Stimulated activated CD8-positive, alpha-beta memory T cell treated with anti-CD3 and anti-CD28 coated beads, Interleukin-15, amount 100 ng/mL, for 1 hour (primary cell): ENCODE measurements at regions not wholly inside any gene's neighbourhood (a gene's known extent, or its start where the extent isn't known, plus 50 kb on each side); places are given as distances from the start of the nearest gene placed in this dataset.

ENCODE experiments used
- DNase-seq: peaks from one replicate; pipeline ENCODE4 v3.0.0-alpha.2; 2020; ENCODE audit warnings: low read depth

DNA sequence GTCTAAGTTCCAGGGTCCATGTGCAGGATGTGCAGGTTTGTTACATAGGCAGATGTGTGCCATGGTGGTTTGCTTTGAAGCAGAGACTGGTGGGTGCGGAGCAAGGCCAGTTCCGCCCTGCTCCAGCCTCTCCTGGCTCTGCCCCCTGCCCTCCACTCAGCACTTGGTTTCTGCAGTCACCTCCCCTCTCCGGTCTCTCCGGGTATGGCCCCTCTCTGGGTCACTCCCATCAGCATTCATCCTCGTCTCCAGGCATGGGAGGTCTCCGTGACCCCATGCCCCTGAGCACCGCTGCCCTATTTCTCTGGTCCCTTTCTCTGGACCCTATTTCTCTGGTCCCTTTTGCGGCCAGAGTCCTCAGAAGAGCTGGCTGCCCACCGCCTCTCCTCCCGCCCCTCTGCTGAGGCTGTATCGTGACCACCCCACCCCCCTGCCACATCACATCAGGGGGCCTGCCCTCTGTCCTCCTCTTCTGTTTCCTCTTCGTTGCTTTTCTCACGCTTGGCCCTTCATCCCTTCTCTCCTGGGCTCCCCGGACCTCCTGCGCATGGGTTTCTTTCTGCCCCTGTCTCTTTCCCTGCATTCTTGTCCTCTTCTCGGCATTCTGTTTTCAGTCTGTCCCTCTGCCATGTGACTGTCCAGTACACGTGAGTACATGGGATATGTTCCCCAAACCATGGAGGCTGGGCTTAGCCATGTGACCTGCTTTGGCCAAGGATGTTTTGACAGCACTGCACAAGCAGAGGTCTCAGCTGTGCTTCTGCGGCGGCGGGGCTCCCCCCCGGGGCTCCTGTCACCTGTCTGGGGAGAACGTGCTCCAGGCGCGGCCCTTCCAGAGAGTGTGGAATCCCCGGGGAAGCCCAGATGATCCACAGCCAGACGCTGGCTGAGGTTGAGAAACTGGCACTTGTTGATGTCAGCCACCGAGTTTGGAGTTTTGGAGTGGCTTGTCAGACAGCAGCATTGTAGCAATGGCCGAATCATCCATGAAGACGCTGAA is 54.4 kb upstream of the C1orf174 start:
- no peak for DNase-seq

DNA sequence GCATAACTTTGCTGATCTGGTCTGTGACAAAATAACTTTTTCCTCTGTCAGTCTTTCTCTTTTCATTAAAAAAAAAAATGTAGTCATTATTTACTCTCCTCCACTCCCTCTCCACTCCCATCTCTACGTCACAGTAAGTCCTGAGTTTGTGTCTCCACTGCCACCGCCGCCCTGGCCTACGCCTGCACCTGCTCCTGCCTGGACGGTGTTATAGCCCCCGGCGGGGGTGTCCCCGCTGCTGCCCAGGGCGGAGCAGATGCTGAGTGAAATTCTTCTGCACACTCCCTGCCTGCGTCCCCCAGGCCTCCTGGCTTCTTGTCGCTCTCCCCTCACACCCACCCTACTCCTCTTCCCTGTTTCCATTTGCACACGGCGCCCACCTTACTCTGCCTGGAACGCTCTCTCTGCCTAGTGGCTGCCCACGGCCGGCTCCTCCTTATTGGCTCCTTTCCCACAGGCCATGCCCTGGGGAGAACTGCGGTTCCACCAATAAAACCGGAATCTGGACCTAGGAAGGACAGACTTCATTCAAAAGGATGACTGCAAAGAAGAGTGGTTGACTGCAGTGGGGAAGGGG is 55.2 kb upstream of the C1orf174 start:
- DNase-seq, result no peak

DNA sequence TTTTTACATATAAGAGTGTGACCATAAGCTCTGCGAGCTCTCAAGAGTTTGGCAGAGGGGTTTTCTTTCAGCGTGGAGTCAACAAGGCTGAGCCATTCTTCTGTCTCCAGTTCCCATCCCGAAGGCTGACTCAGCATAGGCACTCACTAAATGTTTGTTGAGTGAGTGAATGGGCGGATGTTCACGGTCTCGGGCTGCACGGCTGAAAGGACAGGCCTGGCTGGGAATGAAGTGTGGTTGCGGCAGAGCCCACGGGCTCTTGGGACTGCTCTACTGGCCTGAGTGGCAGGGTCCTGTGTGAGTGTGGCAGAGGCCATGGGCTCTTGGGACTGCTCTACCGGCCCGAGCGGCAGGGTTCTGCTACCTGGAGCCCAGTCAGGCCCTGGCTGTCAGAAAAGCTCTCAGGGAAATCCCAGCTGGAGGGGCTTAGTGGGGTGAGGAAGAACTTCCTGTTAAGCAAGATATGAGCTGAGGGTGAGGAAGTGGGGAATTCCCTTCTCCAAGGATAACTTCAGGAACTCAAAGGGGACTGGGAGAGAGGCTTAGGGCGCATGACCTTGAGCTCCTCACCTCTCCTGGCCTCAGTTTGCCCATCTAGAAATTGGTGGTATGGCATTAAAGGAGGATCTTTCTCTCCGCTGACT is 56.6 kb upstream of the C1orf174 start:
- DNase-seq, result no peak

DNA sequence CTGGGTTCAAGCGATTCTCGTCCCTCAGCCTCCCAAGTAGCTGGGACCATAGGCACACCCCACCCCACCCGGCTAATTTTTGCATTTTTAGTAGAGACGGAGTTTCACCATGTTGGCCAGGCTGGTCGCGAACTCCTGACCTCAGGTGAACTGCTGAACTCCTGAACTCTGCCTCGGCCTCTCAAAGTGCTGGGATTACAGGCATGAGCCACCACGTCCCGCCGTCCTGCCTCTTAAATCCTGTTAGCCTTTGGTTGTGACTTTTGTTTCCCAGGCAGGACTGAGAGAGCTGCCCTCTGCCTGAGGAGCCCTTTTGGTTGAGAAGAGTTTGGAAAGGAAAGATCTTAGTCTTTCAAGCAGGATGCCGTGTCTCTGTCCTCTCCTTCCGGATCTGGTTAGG is 59.3 kb upstream of the C1orf174 start:
- no peak for DNase-seq

DNA sequence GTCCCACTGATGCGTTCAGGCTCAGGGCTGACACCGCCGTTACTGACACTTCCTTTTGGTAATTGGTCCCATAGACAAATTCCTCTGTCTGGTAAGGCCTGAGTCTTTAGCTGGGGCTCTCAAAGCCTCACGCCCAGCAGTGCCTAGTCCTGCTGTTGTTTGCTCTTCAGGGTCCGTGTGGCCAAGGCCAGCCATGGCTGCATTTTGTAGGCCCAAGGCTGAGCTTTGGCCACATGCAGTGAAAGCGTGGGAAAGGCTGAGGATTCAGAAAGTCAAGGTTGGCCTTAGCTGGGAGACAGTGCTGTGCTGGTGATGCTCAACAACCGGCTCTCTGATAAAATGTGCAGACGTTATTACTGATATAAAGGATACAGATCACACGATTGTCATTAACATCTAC is 63.5 kb upstream of the C1orf174 start:
- DNase-seq, result no peak

DNA sequence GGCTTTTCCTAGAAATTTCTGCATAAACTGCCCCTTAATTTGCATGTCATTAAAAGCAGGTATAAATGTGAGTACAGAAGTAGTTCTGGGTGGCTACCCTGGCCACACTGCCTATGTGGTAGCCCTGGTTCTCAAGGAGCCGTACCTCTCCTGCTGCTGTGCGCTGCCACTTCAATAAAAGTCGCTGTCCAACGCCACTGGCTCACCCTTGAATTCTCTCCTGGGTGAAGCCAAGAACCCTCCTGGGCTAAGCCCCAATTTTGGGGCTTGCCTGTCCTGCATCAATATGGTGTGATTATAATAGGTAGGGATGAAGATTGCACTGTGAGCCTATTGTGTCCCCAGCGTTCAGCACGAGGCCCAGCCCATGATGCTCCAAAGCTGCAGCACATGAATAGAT is 65.6 kb upstream of the C1orf174 start:
- no peak for DNase-seq

DNA sequence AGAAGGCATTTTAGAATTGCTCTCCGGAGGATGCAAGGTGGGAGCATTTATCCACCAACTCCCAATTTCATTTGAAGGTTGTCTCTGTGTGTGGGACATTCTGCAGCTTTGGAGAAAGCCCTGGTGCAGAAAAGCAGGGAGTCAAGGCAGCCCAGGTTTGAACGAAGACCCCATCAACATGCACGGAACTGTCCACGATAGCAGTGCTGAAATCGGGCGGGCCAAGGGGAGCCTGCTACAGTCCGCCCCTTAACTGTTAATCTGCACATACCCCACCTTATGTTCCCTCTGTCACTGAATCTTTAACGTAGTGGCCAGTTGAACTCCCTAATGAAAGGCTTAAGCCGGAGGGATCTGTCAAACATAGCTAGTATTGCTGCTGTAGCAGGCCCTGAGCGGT is 68.8 kb upstream of the C1orf174 start:
- DNase-seq, result no peak

DNA sequence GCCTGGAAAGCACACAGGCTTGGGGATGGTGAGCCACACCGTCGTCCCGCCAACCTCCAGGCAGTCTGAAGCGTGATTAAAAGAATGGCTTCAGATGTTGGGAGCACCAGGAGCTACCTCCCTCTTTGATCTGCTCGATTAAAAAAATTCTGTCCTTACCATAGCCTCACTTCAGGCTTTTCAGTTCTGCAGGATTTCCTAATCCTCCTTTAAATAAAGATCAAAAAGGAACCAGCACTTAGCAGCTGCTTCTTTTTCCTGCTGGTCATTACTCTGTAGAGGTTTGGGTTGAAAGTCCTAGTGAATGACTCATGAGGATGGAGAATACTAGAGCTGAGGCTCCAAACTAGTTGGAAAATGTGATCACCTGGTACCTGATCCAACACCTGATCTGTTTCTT is 71.9 kb upstream of the C1orf174 start:
- DNase-seq, result no peak

DNA sequence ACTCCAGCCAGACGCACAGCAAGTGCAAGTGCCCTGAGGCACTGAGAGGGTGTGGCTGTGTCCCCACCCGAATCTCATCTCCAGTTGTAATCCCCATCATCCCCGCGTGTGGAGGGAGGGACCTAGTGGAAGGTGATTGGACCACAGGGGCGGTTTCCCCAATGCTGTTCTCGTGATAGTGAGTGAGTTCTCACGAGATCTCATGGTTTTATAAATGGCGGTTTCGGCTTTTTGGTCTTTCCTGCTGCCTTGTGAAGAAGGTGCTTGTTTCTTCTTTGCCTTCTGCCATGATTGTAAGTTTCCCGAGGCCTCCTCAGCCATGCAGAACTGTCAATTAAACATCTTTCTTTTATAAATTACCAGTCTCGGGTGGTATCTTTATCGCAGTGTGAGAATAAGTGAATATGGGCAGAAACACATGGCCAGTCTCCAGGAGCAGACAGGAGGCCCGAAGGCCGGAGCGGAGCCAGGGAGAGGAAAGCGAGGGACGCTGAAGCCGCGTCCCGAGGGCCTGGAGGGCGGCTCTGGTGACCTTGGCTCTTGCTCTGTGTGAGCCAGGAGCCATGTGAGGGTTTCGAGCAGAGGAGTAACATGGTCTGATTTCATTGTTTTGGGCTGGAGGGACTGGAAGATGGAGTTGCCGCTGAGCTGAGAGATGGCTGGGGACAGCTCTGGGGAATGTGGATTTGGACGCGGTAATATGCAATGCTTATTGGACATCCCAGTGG is 76.0 kb upstream of the C1orf174 start:
- no peak for DNase-seq

DNA sequence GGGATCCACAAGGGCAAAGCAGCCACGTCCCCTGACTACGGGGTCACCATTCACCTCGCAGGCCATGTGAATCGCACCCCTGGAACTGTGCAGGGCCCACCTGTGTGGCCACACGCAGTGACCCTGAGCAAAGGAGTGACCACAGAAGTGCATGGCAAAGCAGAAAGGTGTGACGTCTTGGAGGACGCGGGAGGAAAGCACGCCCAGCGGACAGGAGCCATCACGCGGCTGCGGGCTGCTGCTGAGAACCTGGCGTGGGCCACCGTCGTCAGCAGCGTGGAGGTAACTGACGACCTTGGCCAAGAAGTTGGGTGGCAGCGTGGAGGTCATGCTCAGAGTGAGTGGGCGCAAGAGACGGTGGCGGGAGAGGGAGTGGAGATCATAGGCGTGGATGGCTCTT is 76.7 kb upstream of the C1orf174 start:
- DNase-seq, result no peak

DNA sequence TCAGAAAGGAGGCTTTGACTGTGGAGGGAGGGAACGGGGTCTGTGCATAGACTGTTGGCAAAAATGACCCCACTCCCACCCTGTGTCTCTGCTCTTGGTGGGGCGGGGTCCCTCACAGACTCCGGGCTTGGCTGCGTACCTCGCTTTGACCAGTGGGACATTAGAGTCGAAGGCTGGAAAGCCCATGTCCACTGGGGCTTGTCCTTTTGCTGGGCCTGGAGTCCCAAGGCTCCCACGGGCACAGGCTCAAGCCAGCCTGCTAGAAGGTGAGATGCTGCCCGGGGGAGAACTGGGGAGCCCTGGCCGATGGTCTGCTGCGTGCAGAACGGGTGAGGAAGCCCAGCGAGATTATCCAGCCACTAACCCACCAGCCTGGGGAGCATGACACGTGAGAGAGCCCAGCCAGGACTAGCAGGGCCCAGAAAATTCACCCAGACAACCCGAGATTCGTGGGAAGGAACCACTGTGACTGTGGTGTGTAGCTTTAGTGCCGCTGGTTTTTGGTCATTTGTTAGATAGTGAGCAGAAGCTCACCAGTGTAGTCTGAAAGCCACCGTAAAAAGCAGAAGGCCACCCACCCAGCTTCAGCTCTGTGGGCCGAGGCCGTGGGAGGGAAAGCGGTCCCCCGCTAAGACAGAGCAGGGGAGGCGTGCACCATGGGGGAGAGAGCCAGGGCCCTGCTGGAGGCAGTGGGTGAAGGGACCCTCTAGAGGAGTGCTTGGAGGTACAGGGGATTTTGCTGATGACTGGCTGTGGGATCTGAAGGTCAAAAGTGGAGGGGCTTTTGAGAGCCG is 78.3 kb upstream of the C1orf174 start:
- DNase-seq, result no peak

DNA sequence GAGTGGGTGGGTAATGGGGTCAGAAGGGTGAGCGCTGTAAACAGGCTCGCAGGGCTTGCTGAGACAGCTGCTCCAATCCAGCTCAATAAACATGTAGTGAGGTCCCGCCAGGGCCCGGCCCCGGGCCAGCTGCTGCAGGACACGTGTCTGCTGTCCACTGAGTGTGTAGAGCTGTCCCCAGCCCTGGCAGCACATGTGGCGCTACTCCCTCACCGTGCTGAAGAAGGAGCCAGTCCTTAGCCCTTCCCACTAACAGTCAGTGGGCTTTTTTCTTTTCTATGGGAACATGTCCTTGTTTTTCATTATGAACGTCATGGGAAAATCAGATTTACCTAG is 78.9 kb upstream of the C1orf174 start:
- no peak for DNase-seq

DNA sequence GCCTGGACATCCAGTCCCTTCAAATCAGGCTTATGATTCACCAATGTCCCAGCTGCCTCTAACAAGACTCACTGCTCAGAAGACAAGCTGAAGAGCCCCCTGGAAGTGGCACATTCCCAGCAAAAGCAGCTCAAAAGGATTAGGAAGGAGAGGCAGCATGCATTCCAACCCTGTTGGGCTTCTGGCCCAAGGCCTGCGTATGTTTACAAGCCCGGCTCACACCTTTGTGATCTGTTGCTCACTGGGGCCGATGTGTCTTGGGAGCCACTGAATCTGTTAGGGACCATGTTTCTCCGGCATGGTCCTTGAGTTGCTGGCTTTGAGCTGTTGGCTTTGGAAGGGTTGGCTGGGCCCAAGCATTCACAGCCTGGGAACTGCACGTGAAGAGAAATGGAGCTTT is 81.2 kb upstream of the C1orf174 start:
- DNase-seq, result no peak

DNA sequence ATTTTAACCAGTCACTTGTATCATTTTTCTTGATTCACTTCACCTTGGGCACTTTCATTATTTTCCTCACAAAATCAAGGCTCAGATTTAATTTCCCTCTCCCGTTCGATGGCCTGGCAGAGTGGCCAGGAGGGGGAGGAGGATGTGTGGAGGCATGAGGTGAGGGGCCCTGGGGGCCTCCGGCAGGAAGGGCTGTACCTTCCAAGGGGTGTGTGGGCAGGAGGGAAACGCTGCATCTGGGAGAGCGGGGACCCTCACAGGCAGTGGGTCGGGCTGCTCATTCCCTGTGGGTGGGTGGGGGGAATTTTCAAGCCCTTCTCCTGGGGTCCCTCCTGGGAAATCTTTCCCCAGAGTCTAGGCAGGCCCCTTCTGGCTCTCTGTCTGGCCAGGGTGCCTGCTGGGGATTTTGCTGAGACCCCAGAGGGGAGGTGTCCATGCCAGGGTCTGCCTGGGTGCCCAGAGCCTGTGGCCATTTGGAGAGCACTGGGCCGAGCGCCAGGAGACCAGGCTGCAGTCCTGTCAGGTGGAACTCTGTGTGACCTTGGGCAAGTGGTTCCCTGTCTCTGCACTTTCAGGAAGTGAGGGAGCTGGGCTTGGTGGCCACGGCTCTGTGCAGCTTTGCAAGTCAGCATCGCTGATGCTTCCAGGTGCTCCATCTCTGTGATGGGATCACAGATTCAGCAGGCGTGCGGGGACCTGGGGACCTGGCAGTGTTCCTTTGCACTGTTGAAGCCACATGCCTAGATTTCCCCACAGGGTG is 81.9 kb upstream of the C1orf174 start:
- DNase-seq, result no peak

DNA sequence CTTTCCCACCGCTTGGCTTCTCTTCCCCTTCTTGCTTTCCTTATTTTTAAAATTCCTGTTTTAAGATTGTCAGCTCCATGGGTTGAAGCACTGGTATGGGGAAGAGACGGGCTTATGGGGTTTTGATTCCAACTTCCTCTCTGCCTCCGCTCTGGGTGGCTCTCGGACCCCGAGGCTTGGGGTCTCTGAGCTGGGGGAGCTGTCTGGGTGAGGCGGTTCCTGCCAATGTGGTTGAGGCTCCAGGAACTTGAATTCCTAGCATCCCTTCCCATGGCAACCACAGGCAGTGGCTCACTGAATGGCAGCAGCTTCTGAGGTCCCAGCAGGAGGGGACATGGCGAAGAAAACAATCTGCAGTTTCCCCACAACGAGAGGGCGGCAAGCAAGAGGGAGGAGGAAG is 83.1 kb upstream of the C1orf174 start:
- no peak for DNase-seq

DNA sequence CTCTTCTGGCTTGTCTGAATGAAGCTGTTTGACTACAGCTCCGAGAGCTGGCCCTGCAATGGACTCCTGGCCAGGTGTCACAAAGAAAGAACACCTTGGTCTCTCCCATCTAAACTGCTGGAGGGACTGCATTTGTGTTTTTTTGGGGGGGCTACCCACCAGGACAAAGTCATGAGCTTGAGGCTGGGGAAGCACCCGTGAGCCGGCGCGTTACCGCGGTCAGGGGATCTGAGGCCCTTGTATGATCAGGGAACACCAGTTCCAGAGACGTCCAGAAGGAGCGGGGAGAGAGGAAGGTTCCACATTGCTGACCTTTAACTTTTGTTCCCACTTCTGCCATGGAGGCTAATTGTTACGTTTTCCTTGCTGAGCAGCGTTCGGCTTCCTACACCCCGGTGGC is 84.5 kb upstream of the C1orf174 start:
- no peak for DNase-seq

DNA sequence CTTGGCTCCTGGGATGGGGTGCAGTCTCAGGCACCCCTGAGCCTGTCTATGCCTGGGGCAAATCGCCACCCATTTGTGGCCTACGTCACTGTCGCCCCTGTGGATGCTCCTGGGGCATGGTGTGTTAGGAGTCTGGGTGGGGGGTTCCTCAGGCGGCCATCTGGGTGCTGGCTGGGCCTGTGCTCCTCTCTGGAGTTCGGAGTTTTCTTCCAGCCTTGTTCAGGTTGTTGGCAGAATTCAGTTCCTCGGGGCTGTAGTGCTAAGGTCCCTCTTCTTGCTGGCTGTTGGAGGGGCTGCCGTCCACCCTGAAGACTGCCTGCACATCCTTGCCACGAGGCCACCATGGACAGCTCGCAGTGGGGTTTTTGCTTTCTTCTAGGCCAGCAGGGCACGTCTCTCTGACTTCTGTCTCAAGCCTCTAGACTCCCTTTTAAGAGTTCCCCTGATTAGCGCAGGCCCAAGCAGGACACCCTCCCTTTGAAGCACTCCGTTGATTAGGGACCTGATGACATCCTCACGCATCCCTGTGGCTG is 86.7 kb upstream of the C1orf174 start:
- DNase-seq, result no peak

DNA sequence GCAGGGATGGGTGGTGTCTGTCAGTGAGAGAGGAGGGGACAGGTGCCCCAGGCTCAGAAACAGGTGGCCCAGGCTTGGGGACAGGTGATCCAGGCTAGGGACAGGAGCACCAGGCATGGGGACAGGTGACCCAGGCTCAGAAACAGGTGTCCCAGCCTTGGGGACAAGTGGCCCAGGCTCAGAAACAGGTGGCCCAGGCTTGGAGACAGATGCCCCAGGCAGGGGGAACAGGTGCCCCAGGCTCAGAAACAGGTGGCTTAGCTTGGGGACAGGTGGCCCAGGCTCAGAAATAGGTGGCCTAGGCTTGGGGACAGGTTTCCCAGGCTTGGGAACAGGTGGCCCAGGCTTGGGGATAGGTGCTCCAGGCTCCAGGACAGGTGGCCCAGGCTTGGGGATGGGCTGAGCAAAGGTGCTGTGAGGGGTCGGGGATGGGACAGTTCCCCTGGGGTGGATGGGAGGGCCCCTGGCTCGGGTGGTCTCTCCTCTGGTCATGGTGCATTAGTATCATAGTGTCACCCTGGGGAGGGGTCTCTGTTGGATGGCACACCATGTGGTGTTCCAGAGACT is 87.7 kb upstream of the C1orf174 start:
- DNase-seq, result no peak

DNA sequence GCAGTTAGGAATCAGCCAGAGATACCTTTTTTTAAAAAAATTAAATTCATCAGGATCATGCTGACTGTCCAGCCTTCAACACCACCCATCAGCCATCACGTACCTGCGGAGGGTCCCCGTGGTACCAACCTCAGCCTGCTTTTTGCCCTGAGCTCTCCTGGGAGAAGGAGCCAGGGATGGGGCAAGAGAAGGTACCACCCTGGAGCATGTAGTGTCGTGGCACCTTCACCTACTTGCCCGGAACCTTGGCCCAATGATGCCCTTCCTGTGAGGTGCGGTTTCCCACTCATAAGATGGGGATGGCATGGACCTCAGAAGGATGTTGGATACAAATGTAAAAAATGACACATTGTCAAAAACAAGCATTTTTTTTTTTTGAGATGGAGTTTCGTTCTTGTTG is 88.4 kb upstream of the C1orf174 start:
- no peak for DNase-seq

DNA sequence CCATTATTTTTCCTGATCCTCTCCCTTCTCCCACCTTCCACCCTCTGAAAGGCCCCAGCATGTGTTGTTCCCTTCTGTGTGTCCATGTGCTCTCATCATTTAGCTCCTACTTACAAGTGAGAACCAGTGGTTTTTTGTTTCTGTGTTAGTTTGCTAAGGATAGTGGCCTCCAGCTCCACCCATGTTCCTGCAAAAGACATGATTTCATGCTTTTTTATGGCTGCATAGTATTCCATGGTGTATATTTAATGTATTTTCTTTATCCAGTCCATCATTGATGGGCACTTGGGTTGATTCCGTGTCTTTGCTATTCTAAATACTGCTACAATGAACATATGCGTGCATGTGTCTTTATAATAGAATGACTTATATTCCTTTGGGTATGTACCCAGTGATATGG is 89.4 kb upstream of the C1orf174 start:
- DNase-seq, result no peak
